ENCODE measurements at regions not wholly inside any gene's neighbourhood (a gene's known extent, or its start where the extent isn't known, plus 50 kb on each side); places are given as distances from the start of the nearest gene placed in this dataset.
"Not testable (repeated sequence)": the region's sequence is repeated elsewhere in the genome, so short reads cannot be mapped to it uniquely, and the experiment has no call there.

DNA sequence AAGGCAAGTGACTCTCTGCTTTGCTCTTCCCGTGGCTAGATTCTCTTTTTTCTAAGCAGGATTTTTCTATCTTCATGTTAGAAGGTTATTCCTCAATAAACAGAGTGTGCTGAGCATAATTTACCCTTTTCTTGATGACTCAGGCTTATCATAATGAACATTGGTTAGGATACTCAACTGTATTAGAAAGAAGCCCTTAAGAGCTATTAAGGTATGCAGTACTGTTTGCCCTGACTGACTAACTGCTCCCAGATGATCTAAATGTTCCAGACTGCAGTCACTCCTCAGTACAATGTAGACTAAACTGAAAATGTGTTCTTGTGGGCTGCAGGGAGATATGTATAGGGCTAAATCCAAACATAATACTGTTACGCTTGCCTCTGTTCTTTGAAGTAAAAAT is 687.8 kb downstream of the NUP35 start:
- DNase-seq: no peak

GRCh38 chr2:183825710-183826109 is 701.5 kb downstream of the NUP35 start:
- no peak for DNase-seq

DNA sequence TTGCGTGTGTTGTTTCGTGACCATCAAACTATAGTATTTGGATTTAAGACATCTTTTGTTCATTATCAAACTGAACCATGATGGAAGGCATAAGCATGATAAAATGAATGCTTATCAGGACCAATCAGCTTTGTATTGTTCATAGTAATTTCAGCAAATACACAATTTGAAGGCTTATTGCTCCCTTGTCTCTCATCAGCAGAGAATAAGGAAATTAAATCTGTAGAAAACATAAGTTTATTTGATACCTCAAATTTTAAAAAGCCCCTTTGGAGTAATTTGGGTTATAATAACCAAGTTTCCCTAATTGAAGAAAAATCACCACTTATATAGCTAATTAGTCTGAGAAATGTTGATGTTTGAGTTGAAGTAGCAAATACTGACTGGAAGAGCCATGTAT is 705.7 kb downstream of the NUP35 start:
- no peak for DNase-seq

DNA sequence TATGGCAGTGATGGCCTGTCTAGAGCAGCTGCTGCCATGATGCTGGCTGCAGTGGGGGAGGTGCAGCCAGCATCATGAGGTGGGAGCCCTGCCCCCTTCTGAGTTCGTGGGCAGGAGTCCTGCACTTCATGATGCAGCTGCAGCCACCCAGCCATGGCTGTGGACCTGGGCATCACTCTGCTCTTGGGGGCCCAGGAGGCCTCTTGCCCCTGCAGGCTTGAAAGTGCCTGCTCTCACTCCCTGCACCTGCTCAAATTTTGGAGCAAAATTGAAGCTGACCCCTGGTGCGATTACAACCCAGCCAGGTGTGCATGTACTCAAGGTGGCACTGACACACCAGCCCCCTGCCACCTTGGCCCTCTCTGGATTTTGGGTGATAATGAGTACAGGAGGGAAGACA is 712.9 kb downstream of the NUP35 start:
- DNase-seq: no peak

- no peak for DNase-seq
These were observed 714.1 kb downstream of the NUP35 start for GRCh38 chr2:183838295-183838694.

- DNase-seq: no peak
These were observed 715.9 kb downstream of the NUP35 start for GRCh38 chr2:183840061-183840584.

GRCh38 chr2:183849826-183850225 is 725.6 kb downstream of the NUP35 start:
- not testable (repeated sequence) for DNase-seq

GRCh38 chr2:183859129-183859528 is 734.9 kb downstream of the NUP35 start:
- no peak for DNase-seq

GRCh38 chr2:183866666-183867065 is 731.7 kb upstream of the ZNF804A start:
- DNase-seq: no peak

- no peak for DNase-seq
These were observed 731.1 kb upstream of the ZNF804A start for GRCh38 chr2:183867206-183867605.

- DNase-seq: no peak
These were observed 730.2 kb upstream of the ZNF804A start for GRCh38 chr2:183868153-183868552.

- no peak for DNase-seq
These were observed 729.6 kb upstream of the ZNF804A start for GRCh38 chr2:183868707-183869106.

DNA sequence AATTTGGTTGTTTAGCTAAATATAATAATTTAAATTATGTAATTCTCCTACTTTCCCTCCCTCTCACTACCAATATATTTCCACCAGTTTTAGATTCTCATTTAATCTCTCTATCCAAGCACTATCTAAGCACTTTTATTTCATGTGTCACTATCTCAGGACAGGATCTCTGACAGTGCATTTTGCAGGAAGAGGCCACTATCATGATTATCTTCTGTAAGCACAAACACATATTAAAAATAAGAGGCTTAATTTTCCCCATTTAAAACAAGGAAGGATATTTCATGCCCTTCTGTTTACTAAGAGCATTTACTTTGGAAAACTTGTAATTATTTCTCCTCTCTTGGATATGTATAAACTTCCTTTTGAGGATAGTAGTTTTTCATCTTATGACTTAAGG is 726.2 kb upstream of the ZNF804A start:
- no peak for DNase-seq

- DNase-seq: no peak
These were observed 716.4 kb upstream of the ZNF804A start for GRCh38 chr2:183881978-183882377.

DNA sequence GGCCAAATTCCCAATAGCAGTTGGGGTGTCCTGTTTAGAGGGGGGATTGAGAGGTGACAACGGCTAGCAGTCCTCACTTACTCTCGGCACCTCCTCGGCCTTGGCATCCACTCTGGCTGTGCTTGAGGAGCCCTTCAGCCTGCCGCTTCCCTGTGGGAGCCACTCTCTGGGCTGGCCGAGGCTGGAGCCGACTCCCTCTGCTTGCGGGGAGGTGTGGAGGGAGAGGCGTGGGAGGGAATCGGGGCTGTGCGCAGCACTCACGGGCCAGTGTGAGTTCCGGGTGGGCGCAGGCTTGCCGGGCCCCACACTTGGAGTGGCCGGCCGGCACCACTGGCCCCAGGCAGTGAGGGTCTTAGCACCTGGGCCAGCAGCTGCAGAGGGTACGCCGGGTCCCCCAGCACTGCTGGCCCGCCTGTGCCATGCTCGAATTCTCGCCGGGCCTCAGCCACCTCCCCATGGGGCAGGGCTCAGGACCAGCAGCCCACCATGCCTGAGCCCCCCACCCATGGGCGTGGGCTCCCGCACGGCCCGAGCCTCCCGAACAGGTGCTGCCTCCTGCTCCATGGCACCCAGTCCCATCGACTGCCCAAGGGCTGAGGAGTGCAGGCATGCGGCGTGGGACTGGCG is 705.9 kb upstream of the ZNF804A start:
- DNase-seq: no peak

- DNase-seq: no peak
These were observed 699.7 kb upstream of the ZNF804A start for GRCh38 chr2:183898641-183899040.

DNA sequence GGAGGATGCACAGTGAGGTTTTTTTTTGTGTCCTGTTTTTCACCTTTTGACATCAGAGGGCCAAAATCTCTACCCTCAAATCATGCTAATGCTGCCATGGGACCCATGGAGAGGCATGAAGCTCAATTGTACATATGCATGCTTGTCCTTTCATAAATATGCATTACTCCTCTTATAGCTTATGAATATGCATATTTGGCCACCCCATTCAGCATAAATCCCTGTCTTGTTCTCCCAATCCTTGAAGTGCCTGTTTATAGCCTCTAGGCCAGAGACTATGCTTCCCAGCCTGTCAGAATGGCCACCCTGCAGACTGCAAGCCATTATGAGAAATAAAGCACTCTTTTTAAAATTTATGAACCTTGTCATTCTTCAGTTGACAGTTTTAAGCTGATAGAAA is 696.4 kb upstream of the ZNF804A start:
- no peak for DNase-seq

DNA sequence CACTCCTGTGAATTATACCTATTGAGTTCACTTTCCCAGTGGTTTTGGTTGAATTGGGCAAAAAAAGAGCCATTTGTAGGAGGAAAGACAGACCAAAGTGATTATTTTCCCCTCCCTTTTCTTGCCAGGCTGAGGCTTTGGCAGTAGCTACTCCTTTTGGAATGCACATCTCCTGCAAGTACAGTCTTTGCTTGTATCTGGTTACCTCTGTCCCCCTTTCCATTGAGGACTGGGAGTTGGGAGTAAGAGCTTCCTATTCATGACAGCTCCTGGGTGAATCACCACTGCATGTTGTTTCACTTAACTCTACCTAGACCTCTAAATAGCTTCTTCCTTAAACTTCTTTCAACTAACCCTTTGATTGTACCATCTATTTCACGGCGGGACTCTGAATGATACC is 695.3 kb upstream of the ZNF804A start:
- no peak for DNase-seq

DNA sequence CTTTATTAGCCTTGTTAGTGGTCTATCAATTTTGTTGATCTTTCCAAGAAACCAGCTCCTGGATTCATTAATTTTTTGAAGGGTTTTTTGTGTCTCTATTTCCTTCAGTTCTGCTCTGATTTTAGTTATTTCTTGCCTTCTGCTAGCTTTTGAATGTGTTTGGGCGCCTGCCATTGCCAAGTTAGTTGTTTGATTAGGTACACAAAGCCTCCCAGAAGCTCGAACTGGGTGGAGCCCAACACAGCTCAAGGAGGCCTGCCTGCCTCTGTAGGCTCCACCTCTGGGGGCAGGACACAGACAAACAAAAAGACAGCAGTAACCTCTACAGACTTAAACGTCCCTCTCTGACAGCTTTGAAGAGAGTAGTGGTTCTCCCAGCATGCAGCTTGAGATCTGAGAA is 682.3 kb upstream of the ZNF804A start:
- not testable (repeated sequence) for DNase-seq

DNA sequence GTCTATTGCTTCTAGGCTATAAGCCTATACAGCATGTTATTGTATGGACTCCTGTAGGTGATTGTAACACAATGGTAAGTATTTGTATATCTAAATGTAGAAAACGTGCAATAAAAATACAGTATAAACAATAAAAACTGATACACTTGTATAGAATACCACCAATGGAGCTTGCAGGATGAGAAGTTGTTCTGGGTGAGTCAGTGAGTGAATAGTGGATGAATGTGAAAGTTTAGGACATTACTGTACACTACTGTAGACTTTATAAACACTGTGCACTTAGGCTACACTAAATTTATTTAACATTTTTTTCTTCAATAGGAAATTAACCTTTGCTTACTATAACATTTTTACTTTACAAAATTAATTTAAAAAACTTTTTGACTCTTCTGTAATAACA is 679.2 kb upstream of the ZNF804A start:
- no peak for DNase-seq

- no peak for DNase-seq
These were observed 678.4 kb upstream of the ZNF804A start for GRCh38 chr2:183919926-183920325.

GRCh38 chr2:183925281-183925680 is 673.0 kb upstream of the ZNF804A start:
- no peak for DNase-seq

DNA sequence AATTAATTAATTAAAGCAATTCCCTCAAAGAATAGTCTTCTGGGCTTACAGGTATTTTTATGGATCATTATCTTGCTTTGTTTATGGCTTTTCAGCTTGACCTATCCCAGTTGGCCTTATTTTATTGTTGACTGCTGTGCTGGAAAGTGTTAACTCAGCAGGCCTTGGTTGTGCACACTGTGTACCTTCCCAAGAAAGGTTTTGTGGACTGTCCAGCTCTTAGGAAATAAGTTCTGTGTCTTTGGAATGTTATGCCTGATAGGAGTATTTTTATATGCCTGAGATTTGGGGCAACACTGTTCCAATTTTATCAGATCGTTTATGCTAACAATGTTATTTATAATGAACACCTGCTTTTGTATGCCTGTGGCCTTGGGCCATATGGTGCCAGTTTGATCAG is 671.9 kb upstream of the ZNF804A start:
- no peak for DNase-seq

DNA sequence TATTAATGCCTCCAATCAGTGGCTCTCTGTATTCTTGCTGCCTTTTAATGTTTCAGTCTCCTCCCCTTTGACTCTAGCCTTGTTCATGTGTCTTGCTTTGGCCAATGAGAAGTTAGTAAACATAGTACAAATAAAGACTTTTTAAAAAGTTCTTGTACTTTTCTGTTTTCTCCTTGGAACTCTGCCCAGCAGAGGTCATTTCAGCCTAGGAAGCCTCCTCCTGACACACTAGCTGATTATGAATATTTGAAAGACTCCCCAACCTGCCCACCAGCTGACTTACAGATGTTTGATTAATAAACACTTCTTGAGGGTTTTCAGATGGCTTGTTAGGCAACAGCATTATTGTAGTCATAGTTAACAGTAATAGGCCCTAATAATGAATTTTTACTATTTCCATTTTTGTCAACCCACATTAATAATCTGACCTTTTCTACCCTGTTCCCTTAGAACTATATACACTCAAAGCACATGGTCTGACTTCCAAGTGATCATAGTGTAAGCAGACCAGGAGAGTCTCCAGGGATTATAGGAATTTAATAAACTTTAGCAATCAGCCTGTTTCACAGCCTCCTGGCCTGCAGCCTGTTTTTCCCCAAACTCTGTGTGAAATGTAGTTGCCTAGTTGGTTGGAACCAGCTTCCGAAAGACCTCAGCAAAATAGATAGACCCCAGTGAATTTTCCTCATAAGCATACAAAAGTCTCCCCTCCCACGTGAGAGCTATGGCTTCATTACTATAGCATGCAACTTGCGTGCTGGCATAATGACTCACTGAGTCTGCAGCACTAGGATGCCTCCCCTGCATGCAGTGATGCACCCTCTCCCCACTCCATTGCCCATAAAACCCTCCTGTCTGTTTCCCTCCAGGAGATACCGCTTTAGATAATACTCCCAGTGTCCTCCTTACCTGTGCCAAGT is 670.7 kb upstream of the ZNF804A start:
- DNase-seq: no peak

Measured in activated effector memory CD4-positive, alpha-beta T cell treated with anti-CD3 and anti-CD28 coated beads, Interleukin-2, amount 50 U/mL, for 16 hours (primary cell).